ENCODE measurements at regions not wholly inside any gene's neighbourhood (a gene's known extent, or its start where the extent isn't known, plus 50 kb on each side); places are given as distances from the start of the nearest gene placed in this dataset.

- no peak for DNase-seq
Measured at GRCh38 chr2:83517727-83518368, 941.2 kb downstream of the SUCLG1 start.

GRCh38 chr2:83516503-83516902 lies 942.6 kb downstream of the SUCLG1 start:
- DNase-seq: no peak

DNA sequence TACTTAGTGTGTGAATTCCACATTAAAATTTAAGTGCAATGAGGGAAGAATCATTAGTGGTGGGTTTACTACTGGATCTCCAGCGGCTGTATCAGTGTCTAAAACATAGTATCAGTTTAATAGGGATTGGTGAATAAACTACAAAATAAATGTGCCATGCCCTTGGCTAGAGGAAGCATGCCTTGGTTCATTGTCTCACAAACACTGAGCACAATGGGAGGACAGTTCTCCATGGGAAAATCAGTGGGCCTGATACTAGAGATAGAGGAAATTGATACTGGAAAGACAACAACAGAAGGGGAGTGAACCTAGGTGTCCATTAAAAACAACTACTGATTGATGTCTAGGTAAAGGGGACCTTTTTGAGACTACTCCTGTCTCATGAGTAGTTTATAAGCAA lies 971.6 kb downstream of the SUCLG1 start:
- DNase-seq: no peak

GRCh38 chr2:83481436-83481835 lies 977.6 kb downstream of the SUCLG1 start:
- peak; percentile 26 for DNase-seq

DNA sequence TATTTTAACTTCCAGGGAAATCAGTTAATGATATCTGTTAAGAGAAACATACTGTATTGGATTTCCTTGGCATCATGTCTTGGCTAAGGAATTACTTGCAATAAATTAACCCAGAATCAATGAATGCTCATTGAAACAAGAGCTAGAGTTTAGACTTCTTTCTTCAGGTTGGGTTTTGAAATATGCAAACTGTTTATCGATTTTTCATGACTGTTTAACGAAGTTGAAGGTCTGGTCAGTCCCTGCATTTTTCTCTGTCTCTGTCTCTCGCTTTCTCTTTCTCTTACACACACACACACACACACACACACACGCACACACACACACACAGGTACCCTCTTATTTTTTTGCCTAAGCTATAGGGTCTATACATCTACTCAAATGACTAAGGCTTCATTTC lies 981.0 kb downstream of the SUCLG1 start:
- DNase-seq: no peak

DNA sequence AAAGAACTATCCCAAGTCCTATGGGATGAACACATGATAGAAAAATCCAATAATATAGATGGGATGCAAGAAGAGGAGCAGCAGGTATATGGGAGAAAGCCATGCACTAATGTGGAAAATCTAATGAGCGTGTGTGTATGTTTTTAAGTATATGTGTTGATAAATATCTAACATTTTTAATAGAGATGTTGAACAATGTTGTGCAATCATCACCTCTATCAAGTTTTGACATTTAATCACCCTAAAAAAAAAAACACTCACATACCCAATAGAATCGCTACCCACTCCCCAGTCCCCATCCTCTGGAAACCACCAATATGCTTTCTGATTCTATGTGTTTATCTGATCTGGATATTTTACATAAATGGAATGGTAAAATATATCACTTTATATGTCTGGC lies 983.7 kb downstream of the SUCLG1 start:
- no peak for DNase-seq

DNA sequence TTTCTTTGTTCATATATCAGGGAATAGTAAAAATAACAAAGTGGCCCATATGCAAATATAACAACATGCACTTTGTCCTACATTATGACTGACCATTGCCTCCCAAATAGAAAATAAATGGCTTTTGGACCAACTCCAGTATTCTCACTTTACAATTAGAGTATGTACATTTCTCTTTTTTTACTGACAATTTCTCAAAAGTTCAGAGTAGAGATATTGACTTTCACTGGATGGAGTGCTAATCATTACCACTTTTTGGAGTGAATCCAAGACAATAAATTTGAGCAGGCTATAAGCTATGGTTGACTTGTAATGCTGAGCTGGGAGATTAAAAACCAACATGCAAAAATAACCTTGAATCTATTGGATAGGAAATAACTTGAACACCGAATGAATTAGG lies 987.4 kb downstream of the SUCLG1 start:
- no peak for DNase-seq

DNA sequence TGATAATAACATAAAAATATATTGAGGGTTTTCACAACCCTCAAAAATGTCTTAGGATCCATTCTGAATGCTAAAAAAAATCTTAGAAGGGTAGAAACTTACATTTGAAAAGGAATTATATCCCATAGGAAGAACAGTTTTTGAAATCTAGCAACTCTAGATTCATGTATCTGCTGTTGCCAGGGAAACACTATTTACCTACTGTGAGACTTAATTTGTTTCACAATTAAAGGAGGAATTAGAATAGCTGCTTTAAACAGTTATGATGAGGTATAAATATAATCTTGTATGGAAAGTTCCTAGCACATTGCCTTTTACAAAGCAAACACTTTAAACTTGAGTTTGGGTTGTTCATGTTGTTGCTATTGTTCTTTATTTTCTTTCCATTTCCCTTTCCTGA lies 988.2 kb downstream of the SUCLG1 start:
- DNase-seq: no peak

DNA sequence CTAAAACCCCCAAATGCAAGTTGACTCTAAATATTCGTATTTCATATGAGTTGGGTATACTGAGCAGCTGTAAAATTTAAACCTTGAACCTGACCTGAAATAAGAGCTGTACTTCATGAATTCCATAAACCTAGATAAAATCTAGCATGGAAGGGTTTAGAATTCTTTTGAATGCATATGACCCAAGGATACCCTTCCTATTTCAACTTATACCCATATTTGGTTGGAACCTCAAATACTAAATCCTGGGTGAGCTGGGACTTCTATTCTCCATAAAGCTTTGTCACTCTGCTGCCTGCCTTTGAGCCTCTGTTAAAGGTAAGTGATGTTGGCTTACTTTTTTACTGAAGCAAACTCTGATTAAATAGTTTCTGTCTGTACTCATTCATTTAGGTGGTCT lies 994.6 kb downstream of the SUCLG1 start:
- DNase-seq: no peak

GRCh38 chr2:83462881-83463280 lies 996.2 kb downstream of the SUCLG1 start:
- DNase-seq: no peak

DNA sequence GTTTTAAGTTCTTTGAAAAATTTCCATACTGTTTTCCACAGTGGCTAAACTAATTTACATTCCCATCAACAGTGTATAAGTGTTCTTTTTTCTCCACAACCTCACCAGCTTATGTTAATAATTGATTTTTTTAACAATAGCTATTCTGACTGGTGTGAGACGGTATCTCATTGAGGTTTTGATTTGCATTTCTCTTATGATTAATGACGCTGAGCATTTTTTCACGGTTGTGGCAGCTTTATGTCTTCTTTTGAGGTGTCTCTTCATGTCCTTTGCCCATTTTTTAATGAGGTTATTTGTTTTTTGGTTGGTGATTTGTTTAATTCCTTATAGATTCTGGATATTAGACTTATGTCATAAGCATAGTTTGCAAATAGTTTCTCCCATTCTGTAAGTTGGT lies 997.9 kb downstream of the SUCLG1 start:
- no peak for DNase-seq

GRCh38 chr2:83459456-83459855 lies 999.6 kb downstream of the SUCLG1 start:
- no peak for DNase-seq

- no peak for DNase-seq
Measured at GRCh38 chr2:83435989-83436388, 1023.1 kb downstream of the SUCLG1 start.

- DNase-seq: no peak
Measured at GRCh38 chr2:83420993-83421392, 1038.1 kb downstream of the SUCLG1 start.

GRCh38 chr2:83394134-83394904 lies 1064.8 kb downstream of the SUCLG1 start:
- DNase-seq: no peak

- no peak for DNase-seq
Measured at GRCh38 chr2:83388804-83389203, 1070.3 kb downstream of the SUCLG1 start.

GRCh38 chr2:83386549-83386948 lies 1072.5 kb downstream of the SUCLG1 start:
- DNase-seq: no peak

DNA sequence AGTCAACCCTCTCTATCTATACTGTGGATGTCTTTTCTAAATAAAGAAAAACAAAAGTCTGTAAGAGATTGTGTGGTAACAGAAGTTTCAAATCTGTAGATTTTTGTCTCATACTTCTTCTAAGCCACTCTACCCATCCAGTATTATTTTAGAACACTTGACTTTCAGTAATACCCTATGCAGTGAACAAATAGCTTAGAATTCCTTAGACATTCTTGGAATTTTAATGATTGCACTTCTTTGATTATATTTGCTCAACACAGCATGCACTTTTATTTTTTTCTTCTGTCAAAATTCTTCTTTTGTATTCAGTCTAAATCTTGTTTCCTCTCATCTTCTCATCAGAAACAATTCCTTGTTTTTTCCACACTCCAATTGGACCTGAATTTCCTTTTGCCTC lies 1080.2 kb downstream of the SUCLG1 start:
- DNase-seq: no peak

- no peak for DNase-seq
Measured at GRCh38 chr2:83376731-83377130, 1082.3 kb downstream of the SUCLG1 start.

GRCh38 chr2:83370419-83370762 lies 1088.7 kb downstream of the SUCLG1 start:
- no peak for DNase-seq

GRCh38 chr2:83369601-83370418 lies 1089.3 kb downstream of the SUCLG1 start:
- DNase-seq: no peak

DNA sequence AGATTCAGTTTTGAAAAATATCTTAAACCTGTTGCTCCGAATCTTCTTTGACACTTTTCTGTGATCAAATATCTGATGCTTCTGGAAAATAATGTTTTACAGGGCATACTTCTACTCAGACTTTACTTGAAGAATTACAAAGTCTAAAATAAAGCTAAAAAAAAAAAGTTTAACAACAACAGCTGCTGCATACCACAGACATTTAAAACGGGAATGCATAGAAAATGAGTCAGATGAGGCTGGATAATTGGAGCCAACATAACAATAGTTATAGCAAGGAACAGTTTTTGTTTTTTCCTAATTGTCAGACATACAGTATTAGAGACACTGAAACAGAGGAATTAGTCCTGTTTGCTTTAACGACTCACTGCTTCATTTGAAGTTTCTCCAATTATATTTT lies 1090.2 kb downstream of the SUCLG1 start:
- peak; percentile 0 for DNase-seq

DNA sequence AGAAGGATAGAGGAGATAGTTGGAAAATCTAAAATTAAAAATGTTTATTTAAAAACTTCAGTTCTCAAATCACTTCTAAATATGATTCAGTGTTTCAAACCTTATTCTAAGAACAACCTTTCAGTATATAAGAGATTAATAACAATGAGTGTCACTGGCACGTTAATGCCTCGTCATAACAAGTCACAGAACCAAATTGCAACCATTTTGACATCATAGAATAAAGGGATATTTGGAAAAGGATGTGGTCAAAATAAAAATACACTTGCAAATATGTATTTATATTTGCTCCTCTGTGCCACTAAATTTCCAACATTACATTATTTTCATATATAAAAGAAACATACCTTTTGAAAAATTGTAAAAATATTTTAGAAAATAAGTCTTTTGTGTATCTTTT lies 1090.6 kb downstream of the SUCLG1 start:
- DNase-seq: no peak

DNA sequence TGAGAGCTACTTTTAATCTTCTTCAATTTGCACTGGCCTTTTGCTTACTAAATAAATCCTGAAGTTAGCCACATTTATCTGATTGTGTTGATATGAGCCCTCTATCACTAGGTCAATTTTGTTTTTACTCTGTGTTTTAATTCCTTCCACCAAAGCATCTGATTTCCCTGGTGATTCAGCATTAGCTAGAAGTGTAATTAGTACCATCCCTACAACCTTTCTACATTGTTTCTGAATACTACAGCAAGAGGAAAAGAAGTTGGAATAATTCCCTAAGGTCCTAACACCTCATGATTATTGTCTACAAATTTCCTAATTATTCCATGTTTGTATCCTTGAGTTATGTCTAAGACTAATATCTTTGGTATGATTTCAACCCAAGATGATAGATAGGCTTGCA lies 1093.6 kb downstream of the SUCLG1 start:
- DNase-seq: no peak

Data from hindlimb muscle (tissue), 1 donor.